Hepatocyte (in vitro differentiated cells): ENCODE measurements at regions not wholly inside any gene's neighbourhood (a gene's known extent, or its start where the extent isn't known, plus 50 kb on each side); places are given as distances from the start of the nearest gene placed in this dataset.

Experiments
- CTCF ChIP-seq: fragments of 200-600 bp; sonication (generic); IDR thresholded peaks from 2 replicates; pipeline ENCODE4 v1.5.1; 2016; ENCODE audit warnings: antibody characterized with exemption, mild to moderate bottlenecking; ENCODE audit not compliant: poor library complexity
- EZH2 ChIP-seq: fragments of 200-600 bp; sonication (generic); IDR thresholded peaks from 2 replicates; pipeline ENCODE4 v1.6.1; 2016; ENCODE audit warnings: antibody characterized with exemption, mild to moderate bottlenecking, borderline replicate concordance

GRCh38 chr4:175530655-175531054 lies 281.4 kb downstream of the GPM6A start:
- TF ChIP-seq CTCF (no peak), EZH2 (no peak)
